Esophagus squamous epithelium (tissue), 4 donors: ENCODE measurements at regions not wholly inside any gene's neighbourhood (a gene's known extent, or its start where the extent isn't known, plus 50 kb on each side); places are given as distances from the start of the nearest gene placed in this dataset.

ENCODE experiments used
- CTCF ChIP-seq, 6 experiments: fragments of 450-650 bp in 4 of 6; fragments of 200-600 bp in 2 of 6; sonication (generic) in 2 of 6; IDR thresholded peaks; one replicate each; pipeline ENCODE4 v1.5.1; 2016 to 2019; ENCODE audit warnings: antibody characterized with exemption in 6 of 6, mild to moderate bottlenecking in 4 of 6, moderate library complexity in 4 of 6
- POLR2A ChIP-seq, 4 donors: fragments of 450-650 bp; IDR thresholded peaks; one replicate each; pipeline ENCODE4 v1.6.1; 2017; ENCODE audit warnings: antibody characterized with exemption in 4 of 4, mild to moderate bottlenecking in 4 of 4, moderate library complexity in 3 of 4

GRCh38 chr12:82593143-82593542 is 93.6 kb upstream of the TMTC2 start:
- TF ChIP-seq POLR2A (IDR thresholded peaks at IDR 0.05) (no peak), CTCF (IDR thresholded peaks at IDR 0.05) (no peak)
